Fibroblast of villous mesenchyme (primary cell): ENCODE measurements at regions not wholly inside any gene's neighbourhood (a gene's known extent, or its start where the extent isn't known, plus 50 kb on each side); places are given as distances from the start of the nearest gene placed in this dataset.

Experiments used
- DNase-seq: peaks from one replicate; pipeline ENCODE4 v3.0.0-alpha.2; 2010; ENCODE audit warnings: low read depth
- H3K4me3 ChIP-seq: 2 replicates; pipeline ENCODE4 v1.5.1; 2011; ENCODE audit warnings: low read depth, mild to moderate bottlenecking, low read length
- CTCF ChIP-seq: IDR thresholded peaks from 2 replicates; pipeline ENCODE4 v1.5.1; 2012; ENCODE audit warnings: low read depth, mild to moderate bottlenecking, low read length; ENCODE audit not compliant: insufficient read depth

- H3K4me3 ChIP-seq = no peak overlapping the region
- DNase-seq = peak; percentile 15
- TF ChIP-seq CTCF = no peak
These were observed 444.7 kb downstream of the HS3ST3B1 start for GRCh38 chr17:14745541-14745940.

- peak; percentile 56 for DNase-seq
These were observed 444.0 kb downstream of the HS3ST3B1 start for GRCh38 chr17:14744761-14745473.

GRCh38 chr17:14741491-14741890 is 440.6 kb downstream of the HS3ST3B1 start:
- no peak for DNase-seq
- no peak for TF ChIP-seq CTCF
- no peak overlapping the region for H3K4me3 ChIP-seq

More at GRCh38 chr17:14744761-14745473, 444.0 kb downstream of the HS3ST3B1 start:
- no peak for TF ChIP-seq CTCF
- H3K4me3 ChIP-seq = no peak overlapping the region

- no peak for TF ChIP-seq CTCF
- no peak overlapping the region for H3K4me3 ChIP-seq
- no peak for DNase-seq
These were observed 439.0 kb downstream of the HS3ST3B1 start for GRCh38 chr17:14739656-14740431.

- H3K4me3 ChIP-seq = no peak overlapping the region
- DNase-seq = no peak
- no peak for TF ChIP-seq CTCF
These were observed 437.7 kb downstream of the HS3ST3B1 start for GRCh38 chr17:14738652-14738988.

- peak; percentile 95 for DNase-seq
- no peak overlapping the region for H3K4me3 ChIP-seq
- TF ChIP-seq CTCF = peak; percentile 20
These were observed 437.2 kb downstream of the HS3ST3B1 start for GRCh38 chr17:14737984-14738651.
